ENCODE measurements at regions not wholly inside any gene's neighbourhood (a gene's known extent, or its start where the extent isn't known, plus 50 kb on each side); places are given as distances from the start of the nearest gene placed in this dataset.

GRCh38 chr6:163665464-163665863 lies 250.9 kb downstream of the QKI start:
- no peak for TF ChIP-seq POLR2A (IDR thresholded peaks at IDR 0.05)
- no peak for TF ChIP-seq CTCF (IDR thresholded peaks at IDR 0.05)
